ENCODE measurements at regions not wholly inside any gene's neighbourhood (a gene's known extent, or its start where the extent isn't known, plus 50 kb on each side); places are given as distances from the start of the nearest gene placed in this dataset.

DNA sequence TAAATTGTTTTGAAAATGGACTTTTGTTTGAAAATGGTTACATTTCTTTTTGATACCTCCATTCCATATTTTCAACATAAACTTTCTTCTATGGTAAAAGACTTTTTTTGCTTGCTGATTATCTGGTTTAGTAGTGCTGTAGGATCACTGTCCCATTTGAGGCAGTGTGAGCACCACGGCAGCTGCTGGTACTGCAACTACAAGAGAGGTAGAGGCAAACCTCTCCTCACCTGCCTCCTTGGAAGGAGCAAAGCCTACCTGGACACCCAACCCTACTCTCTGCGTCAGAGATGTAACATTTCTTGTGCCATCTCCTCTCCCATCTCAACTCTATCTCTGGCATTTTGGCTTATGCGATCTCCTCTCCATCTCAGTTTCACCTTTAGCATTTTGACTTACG is 460.1 kb downstream of the SHQ1 start:
- no peaks in the 10 kb centered on the region for H3K27me3 Mint-ChIP-seq
- intact Hi-C loops (cut with micrococcal nuclease), result no loop called here
- Histone ChIP-seq H3K27me3 (ENCODE audit: insufficient read depth, low read length) (no peaks in the 10 kb centered on the region), H3K4me1 (ENCODE audit: insufficient read depth, low read length) (peaks cover 36% of the 10 kb centered on the region), H3K9me3 (ENCODE audit: control insufficient read depth in 1 of 2, low read length in 2 of 2) (no peaks in the 10 kb centered on the region), H3K27ac (ENCODE audit: low read depth, low read length) (no peak overlapping the region), H3K4me3 (ENCODE audit: low read length in 2 of 2) (no peak overlapping the region), H3K36me3 (ENCODE audit: insufficient read depth, low read length) (no peaks in the 10 kb centered on the region)
- H3K27ac Mint-ChIP-seq, result peak overlapping the region in 4 of 7 donors; percentile 9 to 79 (median 32)
- POLR2A ChIA-PET (ENCODE audit: partially characterized antibody), result no interaction called here
- H3K9me3 Mint-ChIP-seq, result peaks cover 0 to 1% (median 0%) of the 10 kb centered on the region in 8 donors
- peaks cover 0 to 2% of the 10 kb centered on the region in 2 donors for H3K36me3 Mint-ChIP-seq
- H3K4me3 Mint-ChIP-seq, result no peak overlapping the region
- no peak for DNase-seq
- CTCF ChIA-PET (ENCODE audit: partially characterized antibody), result no interaction called here
- H3K4me1 Mint-ChIP-seq, result peaks cover 24 to 68% (median 56%) of the 10 kb centered on the region in 4 donors

DNA sequence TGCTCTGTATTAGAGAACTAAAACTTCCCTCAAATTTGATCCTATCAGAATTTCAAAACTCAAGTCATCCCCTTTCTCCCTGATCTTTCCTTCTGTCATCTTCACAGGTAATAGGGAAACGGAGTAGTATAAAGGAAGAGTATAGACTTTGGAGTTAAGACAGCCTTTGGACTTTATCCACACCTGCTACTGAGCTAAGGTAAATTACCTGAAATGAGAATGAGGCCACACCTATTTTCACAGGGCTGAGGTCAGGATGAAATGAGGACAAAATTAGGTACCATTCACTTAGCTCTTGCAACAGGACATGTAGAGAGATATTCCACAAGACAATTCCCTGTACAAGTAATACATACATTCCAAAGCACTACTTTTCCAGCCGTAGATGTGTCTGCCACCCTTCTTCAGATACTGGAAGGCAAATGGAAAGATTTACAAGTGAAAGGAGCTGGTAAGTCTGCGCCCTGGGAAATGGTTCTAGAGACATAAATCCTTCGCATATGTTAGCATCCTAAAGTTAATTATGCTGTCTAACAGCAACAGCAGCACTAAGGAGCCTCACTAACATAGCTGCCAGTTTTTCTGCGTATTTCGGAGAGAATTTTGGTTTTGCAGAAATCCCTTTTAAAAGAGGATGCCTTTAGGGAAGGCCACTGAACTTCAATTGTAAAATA is 461.8 kb downstream of the SHQ1 start:
- POLR2A ChIA-PET (ENCODE audit: partially characterized antibody), result interaction anchor here (1.1 kb wide), 1 partner anchor 662 kb away, joined by 3 read pairs; no protein-coding TSS in a partner anchor
- peak overlapping the region in 3 of 7 donors; percentile 11 to 61 (median 16) for H3K27ac Mint-ChIP-seq
- CTCF ChIA-PET (ENCODE audit: partially characterized antibody), result no interaction called here
- Histone ChIP-seq H3K4me3 (ENCODE audit: low read length in 2 of 2) (no peak overlapping the region), H3K27me3 (ENCODE audit: insufficient read depth, low read length) (no peaks in the 10 kb centered on the region), H3K27ac (ENCODE audit: low read depth, low read length) (no peak overlapping the region), H3K36me3 (ENCODE audit: insufficient read depth, low read length) (no peaks in the 10 kb centered on the region), H3K9me3 (ENCODE audit: control insufficient read depth in 1 of 2, low read length in 2 of 2) (no peaks in the 10 kb centered on the region), H3K4me1 (ENCODE audit: insufficient read depth, low read length) (peaks cover 39% of the 10 kb centered on the region)
- peaks cover 0 to 1% (median 0%) of the 10 kb centered on the region in 8 donors for H3K9me3 Mint-ChIP-seq
- H3K4me3 Mint-ChIP-seq, result no peak overlapping the region
- intact Hi-C loops (cut with micrococcal nuclease), result no loop called here
- peaks cover 0 to 2% of the 10 kb centered on the region in 2 donors for H3K36me3 Mint-ChIP-seq
- no peaks in the 10 kb centered on the region for H3K27me3 Mint-ChIP-seq
- H3K4me1 Mint-ChIP-seq, result peaks cover 39 to 84% (median 69%) of the 10 kb centered on the region in 4 donors
- no peak for DNase-seq

DNA sequence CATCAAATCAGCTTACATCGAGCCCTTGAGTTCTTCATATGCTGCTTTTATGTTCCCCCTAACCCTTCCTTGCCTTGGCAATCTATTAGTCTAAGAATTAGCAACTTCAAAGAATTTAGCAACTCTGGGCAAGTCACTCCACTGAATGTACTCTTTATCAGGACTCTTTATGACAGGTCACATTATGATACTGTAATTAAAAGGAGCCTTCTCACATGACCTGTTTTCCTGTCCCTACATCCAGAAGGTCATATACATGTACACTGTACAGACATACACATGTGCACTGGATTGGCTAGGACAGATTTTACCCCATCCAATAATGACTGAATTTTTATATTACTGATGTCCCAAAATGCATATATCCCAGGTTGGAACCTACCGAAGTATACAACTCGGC is 463.1 kb downstream of the SHQ1 start:
- Mint-ChIP-seq H3K36me3 (peaks cover 0 to 5% of the 10 kb centered on the region in 2 donors), H3K4me3 (peak overlapping the region in 2 of 8 donors; percentile 1 to 26), H3K9me3 (peaks cover 0 to 1% (median 0%) of the 10 kb centered on the region in 8 donors), H3K4me1 (peaks cover 49 to 92% (median 72%) of the 10 kb centered on the region in 4 donors), H3K27me3 (no peaks in the 10 kb centered on the region), H3K27ac (peak overlapping the region in 3 of 7 donors; percentile 12 to 63 (median 55))
- CTCF ChIA-PET (ENCODE audit: partially characterized antibody), result interaction anchor here (0.6 to 1.3 kb wide), 2 partner anchors 10 to 98 kb away, joined by 3 read pairs; no protein-coding TSS in a partner anchor
- intact Hi-C loops (cut with micrococcal nuclease), result no loop called here
- POLR2A ChIA-PET (ENCODE audit: partially characterized antibody), result no interaction called here
- Histone ChIP-seq H3K27me3 (ENCODE audit: insufficient read depth, low read length) (no peaks in the 10 kb centered on the region), H3K4me1 (ENCODE audit: insufficient read depth, low read length) (peaks cover 41% of the 10 kb centered on the region), H3K36me3 (ENCODE audit: insufficient read depth, low read length) (no peaks in the 10 kb centered on the region), H3K4me3 (ENCODE audit: low read length in 2 of 2) (no peak overlapping the region), H3K9me3 (ENCODE audit: control insufficient read depth in 1 of 2, low read length in 2 of 2) (no peaks in the 10 kb centered on the region), H3K27ac (ENCODE audit: low read depth, low read length) (no peak overlapping the region)
- no peak for DNase-seq

DNA sequence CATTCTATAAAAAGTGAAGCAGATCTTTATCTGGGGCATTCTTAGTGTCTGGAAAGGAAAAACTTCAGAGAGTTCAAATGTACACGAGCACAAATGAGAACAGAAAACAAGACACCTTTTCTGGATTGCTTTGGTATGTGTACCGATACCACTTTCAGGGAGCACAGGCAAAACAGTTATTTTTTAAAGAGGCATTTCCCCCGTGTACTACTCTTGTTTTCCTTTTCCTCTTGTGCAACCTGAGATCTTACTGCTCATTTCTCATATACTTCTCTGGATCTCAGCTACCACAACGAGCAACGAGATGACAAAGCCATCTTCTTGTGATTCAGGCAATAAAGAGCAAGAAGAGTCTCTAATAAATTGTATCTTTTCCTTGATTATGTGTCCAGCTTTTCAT is 463.6 kb downstream of the SHQ1 start:
- Histone ChIP-seq H3K27ac (ENCODE audit: low read depth, low read length) (no peak overlapping the region), H3K4me1 (ENCODE audit: insufficient read depth, low read length) (peaks cover 35% of the 10 kb centered on the region), H3K27me3 (ENCODE audit: insufficient read depth, low read length) (no peaks in the 10 kb centered on the region), H3K4me3 (ENCODE audit: low read length in 2 of 2) (no peak overlapping the region), H3K36me3 (ENCODE audit: insufficient read depth, low read length) (peaks cover 3% of the 10 kb centered on the region), H3K9me3 (ENCODE audit: control insufficient read depth in 1 of 2, low read length in 2 of 2) (no peaks in the 10 kb centered on the region)
- H3K9me3 Mint-ChIP-seq, result peaks cover 0 to 1% (median 0%) of the 10 kb centered on the region in 8 donors
- peak overlapping the region in 1 of 8 donors; percentile 2 for H3K4me3 Mint-ChIP-seq
- ChIA-PET POLR2A (ENCODE audit: partially characterized antibody) (no interaction called here), CTCF (ENCODE audit: partially characterized antibody) (interaction anchor here (0.6 to 1.3 kb wide), 2 partner anchors 9 to 98 kb away, joined by 3 read pairs; no protein-coding TSS in a partner anchor)
- H3K4me1 Mint-ChIP-seq, result peaks cover 49 to 86% (median 68%) of the 10 kb centered on the region in 4 donors
- intact Hi-C loops (cut with micrococcal nuclease), result no loop called here
- H3K36me3 Mint-ChIP-seq, result peaks cover 0 to 5% of the 10 kb centered on the region in 2 donors
- no peak for DNase-seq
- H3K27ac Mint-ChIP-seq, result peak overlapping the region in 4 of 7 donors; percentile 55 to 77 (median 62)
- H3K27me3 Mint-ChIP-seq, result no peaks in the 10 kb centered on the region

DNA sequence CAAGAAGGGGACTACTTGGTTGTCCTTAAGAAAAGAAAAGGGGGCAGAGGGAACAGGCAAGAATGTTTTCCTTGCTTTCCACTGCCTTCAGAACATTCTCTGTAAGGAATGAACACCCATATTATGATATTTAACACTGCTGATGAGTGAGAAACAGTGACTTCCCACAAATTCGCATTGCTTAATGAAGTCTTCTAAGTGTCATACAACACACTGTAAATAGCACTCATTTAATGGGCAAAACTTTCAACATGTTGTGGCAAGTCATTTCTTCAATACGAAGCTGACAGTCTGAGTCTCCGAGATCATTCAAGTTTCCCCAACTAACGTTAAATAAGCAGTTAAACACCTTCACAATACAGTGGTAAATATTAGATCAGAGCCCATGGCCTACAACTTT is 464.4 kb downstream of the SHQ1 start:
- H3K9me3 ChIP-seq (ENCODE audit: control insufficient read depth in 1 of 2, low read length in 2 of 2), result no peaks in the 10 kb centered on the region
- H3K27ac ChIP-seq (ENCODE audit: low read depth, low read length), result no peak overlapping the region
- peak overlapping the region in 1 of 8 donors; percentile 25 for H3K4me3 Mint-ChIP-seq
- H3K36me3 ChIP-seq (ENCODE audit: insufficient read depth, low read length), result peaks cover 4% of the 10 kb centered on the region
- peaks cover 34% of the 10 kb centered on the region for H3K4me1 ChIP-seq (ENCODE audit: insufficient read depth, low read length)
- H3K36me3 Mint-ChIP-seq, result peaks cover 5 to 10% of the 10 kb centered on the region in 2 donors
- ChIA-PET CTCF (ENCODE audit: partially characterized antibody) (interaction anchor here (0.7 to 1.3 kb wide), 2 partner anchors 9 to 38 kb away, joined by 3 to 4 read pairs; no protein-coding TSS in a partner anchor), POLR2A (ENCODE audit: partially characterized antibody) (no interaction called here)
- peak overlapping the region in 3 of 7 donors; percentile 9 to 62 (median 19) for H3K27ac Mint-ChIP-seq
- intact Hi-C loops (cut with micrococcal nuclease), result no loop called here
- no peak for DNase-seq
- H3K4me3 ChIP-seq (ENCODE audit: low read length in 2 of 2), result no peak overlapping the region
- H3K27me3 ChIP-seq (ENCODE audit: insufficient read depth, low read length), result no peaks in the 10 kb centered on the region
- H3K27me3 Mint-ChIP-seq, result no peaks in the 10 kb centered on the region
- peaks cover 0 to 1% (median 0%) of the 10 kb centered on the region in 8 donors for H3K9me3 Mint-ChIP-seq
- peaks cover 49 to 81% (median 65%) of the 10 kb centered on the region in 4 donors for H3K4me1 Mint-ChIP-seq

DNA sequence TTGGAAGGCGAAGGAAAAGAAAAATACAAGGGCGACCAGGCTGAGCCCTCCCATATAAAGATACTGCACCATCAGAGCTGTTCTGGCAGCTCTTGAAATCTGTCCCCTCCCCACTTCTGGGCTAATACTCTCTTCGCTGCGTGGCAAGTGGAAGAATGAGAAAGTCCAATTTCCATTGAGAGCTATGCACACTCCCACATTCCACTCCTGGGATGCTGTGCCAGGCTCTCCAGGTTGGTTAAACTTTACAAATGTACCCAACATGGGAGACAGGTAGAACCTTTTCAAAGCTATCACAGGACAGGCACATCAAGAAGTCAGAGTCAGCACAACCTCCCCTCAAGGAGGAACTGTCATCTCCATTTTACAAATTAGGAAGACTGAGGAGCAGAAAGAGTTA is 465.0 kb downstream of the SHQ1 start:
- H3K36me3 ChIP-seq (ENCODE audit: insufficient read depth, low read length), result peaks cover 4% of the 10 kb centered on the region
- no peaks in the 10 kb centered on the region for H3K9me3 Mint-ChIP-seq
- no peak overlapping the region for H3K4me3 ChIP-seq (ENCODE audit: low read length in 2 of 2)
- no peaks in the 10 kb centered on the region for H3K9me3 ChIP-seq (ENCODE audit: control insufficient read depth in 1 of 2, low read length in 2 of 2)
- H3K4me1 Mint-ChIP-seq, result peaks cover 49 to 78% (median 64%) of the 10 kb centered on the region in 4 donors
- H3K27me3 Mint-ChIP-seq, result no peaks in the 10 kb centered on the region
- intact Hi-C loops (cut with micrococcal nuclease), result no loop called here
- H3K27me3 ChIP-seq (ENCODE audit: insufficient read depth, low read length), result no peaks in the 10 kb centered on the region
- peaks cover 12 to 17% of the 10 kb centered on the region in 2 donors for H3K36me3 Mint-ChIP-seq
- no peak for DNase-seq
- H3K27ac ChIP-seq (ENCODE audit: low read depth, low read length), result no peak overlapping the region
- CTCF ChIA-PET (ENCODE audit: partially characterized antibody), result no interaction called here
- peaks cover 34% of the 10 kb centered on the region for H3K4me1 ChIP-seq (ENCODE audit: insufficient read depth, low read length)
- POLR2A ChIA-PET (ENCODE audit: partially characterized antibody), result no interaction called here
- no peak overlapping the region for H3K4me3 Mint-ChIP-seq
- peak overlapping the region in 2 of 7 donors; percentile 15 to 48 for H3K27ac Mint-ChIP-seq

DNA sequence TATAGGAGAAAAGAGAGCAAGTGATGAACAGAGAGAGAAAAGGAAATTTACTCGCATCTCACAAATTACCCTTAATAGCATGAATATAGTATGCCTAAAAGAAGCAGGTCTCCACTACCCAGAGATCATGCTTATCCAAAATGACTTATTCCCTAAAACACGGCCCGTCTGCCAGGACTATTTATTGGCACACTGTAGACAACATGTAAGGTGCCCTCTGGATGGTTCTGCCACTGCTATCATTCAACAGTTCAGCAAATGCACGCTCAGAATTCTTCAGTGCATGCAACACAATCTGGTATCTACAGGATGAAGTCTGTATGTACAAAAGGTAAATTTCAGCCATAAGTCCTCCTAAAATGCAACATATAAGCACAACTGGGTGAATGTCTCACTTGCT is 465.8 kb downstream of the SHQ1 start:
- Histone ChIP-seq H3K27ac (ENCODE audit: low read depth, low read length) (no peak overlapping the region), H3K27me3 (ENCODE audit: insufficient read depth, low read length) (no peaks in the 10 kb centered on the region), H3K4me3 (ENCODE audit: low read length in 2 of 2) (no peak overlapping the region), H3K36me3 (ENCODE audit: insufficient read depth, low read length) (peaks cover 4% of the 10 kb centered on the region), H3K9me3 (ENCODE audit: control insufficient read depth in 1 of 2, low read length in 2 of 2) (no peaks in the 10 kb centered on the region), H3K4me1 (ENCODE audit: insufficient read depth, low read length) (peaks cover 34% of the 10 kb centered on the region)
- DNase-seq, result no peak
- intact Hi-C loops (cut with micrococcal nuclease), result no loop called here
- H3K4me3 Mint-ChIP-seq, result no peak overlapping the region
- H3K36me3 Mint-ChIP-seq, result peaks cover 14 to 19% of the 10 kb centered on the region in 2 donors
- CTCF ChIA-PET (ENCODE audit: partially characterized antibody), result no interaction called here
- no peaks in the 10 kb centered on the region for H3K27me3 Mint-ChIP-seq
- POLR2A ChIA-PET (ENCODE audit: partially characterized antibody), result no interaction called here
- peak overlapping the region in 4 of 7 donors; percentile 11 to 36 (median 18) for H3K27ac Mint-ChIP-seq
- H3K9me3 Mint-ChIP-seq, result no peaks in the 10 kb centered on the region
- peaks cover 49 to 71% (median 59%) of the 10 kb centered on the region in 4 donors for H3K4me1 Mint-ChIP-seq

Data from CD4-positive, alpha-beta memory T cell (primary cell).